Hepatocyte (in vitro differentiated cells): ENCODE measurements at regions not wholly inside any gene's neighbourhood (a gene's known extent, or its start where the extent isn't known, plus 50 kb on each side); places are given as distances from the start of the nearest gene placed in this dataset.

ENCODE experiments used
- DNase-seq: peaks from one replicate; pipeline ENCODE4 v3.0.0-alpha.2; 2016; ENCODE audit warnings: low spot score
- H2AFZ ChIP-seq: fragments of 200-600 bp; sonication (generic); 2 replicates; pipeline ENCODE4 v1.6.0; 2016; ENCODE audit warnings: antibody characterized with exemption, mild to moderate bottlenecking
- H3K27ac ChIP-seq: fragments of 200-600 bp; sonication (generic); 2 replicates; pipeline ENCODE4 v1.5.1; 2016; ENCODE audit warnings: mild to moderate bottlenecking
- H3K27me3 ChIP-seq: fragments of 200-600 bp; sonication (generic); 2 replicates; pipeline ENCODE4 v1.6.1; 2016
- H3K36me3 ChIP-seq: fragments of 200-600 bp; sonication (generic); replicated peaks from 2 replicates; pipeline ENCODE4 v1.5.1; 2016; ENCODE audit warnings: low read depth; ENCODE audit not compliant: insufficient read depth
- H3K4me1 ChIP-seq: fragments of 200-600 bp; sonication (generic); 2 replicates; pipeline ENCODE4 v1.5.1; 2016; ENCODE audit warnings: mild to moderate bottlenecking, moderate library complexity; ENCODE audit not compliant: insufficient read depth
- H3K4me2 ChIP-seq: fragments of 200-600 bp; sonication (generic); 2 replicates; pipeline ENCODE4 v1.6.0; 2016
- H3K4me3 ChIP-seq: fragments of 200-600 bp; sonication (generic); 2 replicates; pipeline ENCODE4 v1.5.1; 2016; ENCODE audit warnings: mild to moderate bottlenecking
- H3K79me2 ChIP-seq: fragments of 200-600 bp; sonication (generic); 2 replicates; pipeline ENCODE4 v1.6.0; 2017; ENCODE audit warnings: mild to moderate bottlenecking
- H3K9me2 ChIP-seq: fragments of 200-600 bp; sonication (generic); replicated peaks from 2 replicates; pipeline ENCODE4 v1.6.0; 2017; ENCODE audit warnings: mild to moderate bottlenecking; ENCODE audit not compliant: insufficient read depth
- H3K9me3 ChIP-seq: fragments of 200-600 bp; sonication (generic); 2 replicates; pipeline ENCODE4 v1.5.1; 2016; ENCODE audit warnings: low read depth, mild to moderate bottlenecking
- H4K20me1 ChIP-seq: fragments of 200-600 bp; sonication (generic); 2 replicates; pipeline ENCODE4 v1.6.0; 2016; ENCODE audit warnings: mild to moderate bottlenecking; ENCODE audit not compliant: insufficient read depth, poor library complexity, severe bottlenecking
- EZH2 ChIP-seq: fragments of 200-600 bp; sonication (generic); IDR thresholded peaks from 2 replicates; pipeline ENCODE4 v1.6.1; 2016; ENCODE audit warnings: antibody characterized with exemption, mild to moderate bottlenecking, borderline replicate concordance
- EZH2phosphoT487 ChIP-seq: fragments of 200-600 bp; sonication (generic); IDR thresholded peaks from one replicate; pipeline ENCODE4 v1.6.1; 2018; ENCODE audit warnings: antibody characterized with exemption, mild to moderate bottlenecking, low read depth, moderate library complexity; ENCODE audit not compliant: unreplicated experiment, severe bottlenecking
- WGBS: methylation state at CpG from one replicate; pipeline ENCODE4 v1.1.6; 2016; ENCODE audit warnings: low lambda C conversion rate; ENCODE audit errors: missing lambda C conversion rate; 5-methylcytosine and 5-hydroxymethylcytosine counted together
- TF ChIP-seq, protein P1 (sequence below): fragments of 200-600 bp; sonication (generic); IDR thresholded peaks from 2 replicates; pipeline ENCODE4 v1.5.1; 2016; ENCODE audit warnings: antibody characterized with exemption, mild to moderate bottlenecking; ENCODE audit not compliant: poor library complexity

DNA sequence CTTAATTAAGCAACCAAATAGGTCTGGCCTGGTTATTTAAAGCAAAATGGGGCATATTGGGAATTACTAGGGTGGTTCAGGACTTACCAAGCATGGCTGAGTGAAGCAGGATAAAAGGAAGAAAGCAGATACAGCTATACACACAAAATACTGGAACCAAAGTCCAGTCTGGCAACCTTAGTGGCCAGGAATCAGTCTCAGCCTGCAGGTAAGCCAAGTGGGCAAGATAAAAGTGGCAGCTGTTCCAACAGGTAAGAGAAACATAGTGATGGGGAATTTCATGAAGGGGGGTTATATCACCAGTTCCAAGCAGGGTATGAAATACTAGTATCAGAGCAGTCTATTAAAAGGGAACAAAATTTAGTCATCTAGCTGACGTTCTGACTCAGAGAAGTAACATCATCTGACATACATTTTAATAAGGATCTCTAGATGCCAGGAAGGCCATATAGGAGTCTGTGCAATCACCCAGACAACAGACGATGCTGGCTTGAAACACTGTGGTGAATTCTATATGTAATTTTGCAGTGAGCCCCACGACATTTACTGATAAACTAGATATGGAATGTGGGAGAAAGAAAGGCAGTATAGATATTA is 292.1 kb upstream of the HSF2 start:
- Histone ChIP-seq H3K79me2 (no peaks in the 10 kb centered on the region), H3K27ac (no peak overlapping the region), H2AFZ (no peak overlapping the region), H3K27me3 (no peaks in the 10 kb centered on the region), H3K4me2 (no peak overlapping the region), H3K4me1 (no peaks in the 10 kb centered on the region), H3K9me3 (no peaks in the 10 kb centered on the region), H3K9me2 (no peaks in the 10 kb centered on the region), H4K20me1 (no peaks in the 10 kb centered on the region), H3K4me3 (no peak overlapping the region), H3K36me3 (no peaks in the 10 kb centered on the region)
- WGBS: 83% methylated on average over 3 of the region's 3 CpGs
- no peak for DNase-seq
- no peak for TF ChIP-seq EZH2phosphoT487
- TF ChIP-seq, protein P1, sequence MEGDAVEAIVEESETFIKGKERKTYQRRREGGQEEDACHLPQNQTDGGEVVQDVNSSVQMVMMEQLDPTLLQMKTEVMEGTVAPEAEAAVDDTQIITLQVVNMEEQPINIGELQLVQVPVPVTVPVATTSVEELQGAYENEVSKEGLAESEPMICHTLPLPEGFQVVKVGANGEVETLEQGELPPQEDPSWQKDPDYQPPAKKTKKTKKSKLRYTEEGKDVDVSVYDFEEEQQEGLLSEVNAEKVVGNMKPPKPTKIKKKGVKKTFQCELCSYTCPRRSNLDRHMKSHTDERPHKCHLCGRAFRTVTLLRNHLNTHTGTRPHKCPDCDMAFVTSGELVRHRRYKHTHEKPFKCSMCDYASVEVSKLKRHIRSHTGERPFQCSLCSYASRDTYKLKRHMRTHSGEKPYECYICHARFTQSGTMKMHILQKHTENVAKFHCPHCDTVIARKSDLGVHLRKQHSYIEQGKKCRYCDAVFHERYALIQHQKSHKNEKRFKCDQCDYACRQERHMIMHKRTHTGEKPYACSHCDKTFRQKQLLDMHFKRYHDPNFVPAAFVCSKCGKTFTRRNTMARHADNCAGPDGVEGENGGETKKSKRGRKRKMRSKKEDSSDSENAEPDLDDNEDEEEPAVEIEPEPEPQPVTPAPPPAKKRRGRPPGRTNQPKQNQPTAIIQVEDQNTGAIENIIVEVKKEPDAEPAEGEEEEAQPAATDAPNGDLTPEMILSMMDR: no peak
- TF ChIP-seq EZH2: no peak

GRCh38 chr6:122109075-122109474 is 290.4 kb upstream of the HSF2 start:
- Histone ChIP-seq H3K27ac (no peak overlapping the region), H3K79me2 (no peaks in the 10 kb centered on the region), H2AFZ (no peak overlapping the region), H3K4me3 (no peak overlapping the region), H3K36me3 (no peaks in the 10 kb centered on the region), H3K9me2 (no peaks in the 10 kb centered on the region), H3K4me2 (no peak overlapping the region), H3K27me3 (no peaks in the 10 kb centered on the region), H3K4me1 (no peaks in the 10 kb centered on the region), H3K9me3 (no peaks in the 10 kb centered on the region), H4K20me1 (no peaks in the 10 kb centered on the region)
- TF ChIP-seq EZH2phosphoT487: no peak
- DNase-seq: no peak

DNA sequence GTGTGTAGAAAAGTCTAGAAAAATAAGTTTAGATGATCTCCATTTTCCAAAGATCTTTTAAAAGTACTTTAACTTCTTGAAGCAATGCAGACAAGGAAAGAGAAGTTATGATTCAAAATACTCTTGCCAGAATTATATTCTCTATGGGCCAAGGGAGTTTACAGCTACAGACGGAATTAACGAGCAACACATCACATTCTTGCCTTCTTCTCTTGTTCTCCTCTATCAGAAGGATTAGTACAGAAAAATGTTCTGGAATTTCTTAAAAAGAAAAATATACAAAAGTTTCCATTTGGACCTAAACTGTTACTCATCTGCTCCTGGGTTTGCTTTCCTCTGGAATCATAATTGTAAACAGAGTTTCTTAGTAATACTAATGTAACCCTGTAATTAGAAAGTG is 284.7 kb upstream of the HSF2 start:
- Histone ChIP-seq H2AFZ (no peak overlapping the region), H3K27ac (peak overlapping the region; percentile 31), H3K79me2 (no peaks in the 10 kb centered on the region), H3K4me2 (no peak overlapping the region), H3K9me3 (no peaks in the 10 kb centered on the region), H3K9me2 (no peaks in the 10 kb centered on the region), H4K20me1 (no peaks in the 10 kb centered on the region), H3K27me3 (no peaks in the 10 kb centered on the region), H3K4me3 (no peak overlapping the region), H3K4me1 (no peaks in the 10 kb centered on the region), H3K36me3 (no peaks in the 10 kb centered on the region)
- TF ChIP-seq, protein P1: no peak
- TF ChIP-seq EZH2phosphoT487 (no peak), EZH2 (no peak)
- no peak for DNase-seq
- WGBS: 80% methylated on average over 2 of the region's 2 CpGs

- no peaks in the 10 kb centered on the region for H3K9me3 ChIP-seq
- no peaks in the 10 kb centered on the region for H3K27me3 ChIP-seq
- H3K4me3 ChIP-seq: no peak overlapping the region
- H2AFZ ChIP-seq: no peak overlapping the region
- WGBS: 76% methylated on average over 5 of the region's 5 CpGs
- H3K4me1 ChIP-seq: no peaks in the 10 kb centered on the region
- TF ChIP-seq EZH2phosphoT487: no peak
- TF ChIP-seq, protein P1: no peak
- TF ChIP-seq EZH2: no peak
- no peaks in the 10 kb centered on the region for H4K20me1 ChIP-seq
- no peak overlapping the region for H3K4me2 ChIP-seq
- H3K27ac ChIP-seq: no peak overlapping the region
- no peaks in the 10 kb centered on the region for H3K79me2 ChIP-seq
- no peaks in the 10 kb centered on the region for H3K9me2 ChIP-seq
- H3K36me3 ChIP-seq: no peaks in the 10 kb centered on the region
- no peak for DNase-seq
Observed at GRCh38 chr6:122116119-122116834, 283.2 kb upstream of the HSF2 start.
